Loucy (cell line): ENCODE measurements at regions not wholly inside any gene's neighbourhood (a gene's known extent, or its start where the extent isn't known, plus 50 kb on each side); places are given as distances from the start of the nearest gene placed in this dataset.

Experiments used
- CTCF ChIP-seq: fragments of 200-600 bp; sonication (generic); conservative IDR thresholded peaks from 2 replicates; pipeline ENCODE4 v1.5.1; 2014; ENCODE audit warnings: mild to moderate bottlenecking, antibody characterized with exemption, low read length
- EZH2phosphoT487 ChIP-seq: fragments of 200-600 bp; IDR thresholded peaks from 2 replicates; pipeline ENCODE4 v1.6.1; 2018; ENCODE audit warnings: antibody characterized with exemption, mild to moderate bottlenecking, moderate library complexity, borderline replicate concordance

DNA sequence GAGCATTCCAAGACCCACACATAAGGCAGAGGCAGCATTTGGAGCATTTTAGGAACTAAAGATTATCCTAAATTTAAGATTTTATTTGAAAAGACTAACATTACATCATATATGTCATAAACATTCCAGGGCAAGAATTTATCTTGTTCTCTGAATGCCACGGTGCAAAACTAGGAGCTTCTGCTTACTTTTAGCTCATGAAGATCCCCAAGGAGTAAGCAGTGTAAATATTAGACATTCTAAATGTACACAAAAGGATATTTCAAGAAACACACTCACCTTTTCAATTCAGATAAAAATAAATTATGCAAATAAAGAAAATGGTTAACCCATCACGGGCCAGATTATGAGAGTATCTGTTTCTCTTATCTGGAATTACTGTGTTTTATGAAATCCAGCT is 101.7 kb upstream of the ETAA1 start:
- TF ChIP-seq CTCF (no peak), EZH2phosphoT487 (no peak)
